ENCODE measurements at regions not wholly inside any gene's neighbourhood (a gene's known extent, or its start where the extent isn't known, plus 50 kb on each side); places are given as distances from the start of the nearest gene placed in this dataset.

GRCh38 chr14:58828298-58828697 is 190.5 kb downstream of the DACT1 start:
- ChIA-PET POLR2A (no interaction called here), CTCF (interaction anchor here (0.9 to 3.5 kb wide), 6 partner anchors 9 to 188 kb away, joined by 3 to 13 read pairs (median 3); no protein-coding TSS in a partner anchor)
- TF ChIP-seq CTCF (IDR thresholded peaks at IDR 0.05; ENCODE audit: control extremely low read depth, extremely low read depth, low read depth, missing control alignments) = no peak
- DNase-seq (ENCODE audit: extremely low spot score) = no peak

- POLR2A ChIA-PET = no interaction called here
Observed at GRCh38 chr14:58829594-58829993, 191.8 kb downstream of the DACT1 start.

GRCh38 chr14:58830121-58830520 is 192.4 kb downstream of the DACT1 start:
- DNase-seq (ENCODE audit: extremely low spot score) = no peak
- ChIA-PET POLR2A (no interaction called here), CTCF (interaction anchor here (1.3 kb wide), 1 partner anchor 12 kb away, joined by 3 read pairs; no protein-coding TSS in a partner anchor)
- no peak for TF ChIP-seq CTCF (IDR thresholded peaks at IDR 0.05; ENCODE audit: control extremely low read depth, extremely low read depth, low read depth, missing control alignments)

More at GRCh38 chr14:58829594-58829993, 191.8 kb downstream of the DACT1 start:
- TF ChIP-seq CTCF (IDR thresholded peaks at IDR 0.05; ENCODE audit: control extremely low read depth, extremely low read depth, low read depth, missing control alignments) = no peak
- DNase-seq (ENCODE audit: extremely low spot score) = no peak
- CTCF ChIA-PET = interaction anchor here (1.3 kb wide), 1 partner anchor 9 kb away, joined by 3 read pairs; no protein-coding TSS in a partner anchor

GRCh38 chr14:58832095-58832521 is 194.3 kb downstream of the DACT1 start:
- TF ChIP-seq CTCF (IDR thresholded peaks at IDR 0.05; ENCODE audit: control extremely low read depth, extremely low read depth, low read depth, missing control alignments) = no peak
- POLR2A ChIA-PET = no interaction called here
- CTCF ChIA-PET = interaction anchor here (1.1 kb wide), 1 partner anchor 21 kb away, joined by 3 read pairs; no protein-coding TSS in a partner anchor
- DNase-seq (ENCODE audit: extremely low spot score) = no peak

GRCh38 chr14:58833634-58834378 is 196.0 kb downstream of the DACT1 start:
- POLR2A ChIA-PET = no interaction called here
- DNase-seq (ENCODE audit: extremely low spot score) = no peak
- TF ChIP-seq CTCF (IDR thresholded peaks at IDR 0.05; ENCODE audit: control extremely low read depth, extremely low read depth, low read depth, missing control alignments) = no peak
- CTCF ChIA-PET = no interaction called here

GRCh38 chr14:58836303-58836974 is 198.7 kb downstream of the DACT1 start:
- ChIA-PET POLR2A (no interaction called here), CTCF (interaction anchor here (1.0 kb wide), 1 partner anchor 8 kb away, joined by 3 read pairs; no protein-coding TSS in a partner anchor)
- DNase-seq (ENCODE audit: extremely low spot score) = no peak
- no peak for TF ChIP-seq CTCF (IDR thresholded peaks at IDR 0.05; ENCODE audit: control extremely low read depth, extremely low read depth, low read depth, missing control alignments)
